ENCODE measurements at regions not wholly inside any gene's neighbourhood (a gene's known extent, or its start where the extent isn't known, plus 50 kb on each side); places are given as distances from the start of the nearest gene placed in this dataset.

GRCh38 chr1:55928576-55928975 lies 650.8 kb downstream of the PLPP3 start:
- DNase-seq: no peak
- TF ChIP-seq POLR2A (IDR thresholded peaks at IDR 0.05; ENCODE audit: low read length) (no peak), GATA1 (IDR thresholded peaks at IDR 0.05; ENCODE audit: low read depth, low read length) (no peak)

- no peak for DNase-seq
- TF ChIP-seq POLR2A (IDR thresholded peaks at IDR 0.05; ENCODE audit: low read length) (no peak), GATA1 (IDR thresholded peaks at IDR 0.05; ENCODE audit: low read depth, low read length) (no peak)
Observed at GRCh38 chr1:55927702-55928290, 651.6 kb downstream of the PLPP3 start.

- DNase-seq: no peak
- TF ChIP-seq POLR2A (IDR thresholded peaks at IDR 0.05; ENCODE audit: low read length) (no peak), GATA1 (IDR thresholded peaks at IDR 0.05; ENCODE audit: low read depth, low read length) (no peak)
Observed at GRCh38 chr1:55926906-55927471, 652.4 kb downstream of the PLPP3 start.

GRCh38 chr1:55916907-55917306 lies 662.5 kb downstream of the PLPP3 start:
- no peak for DNase-seq
- TF ChIP-seq POLR2A (IDR thresholded peaks at IDR 0.05; ENCODE audit: low read length): no peak
- TF ChIP-seq GATA1 (IDR thresholded peaks at IDR 0.05; ENCODE audit: low read depth, low read length): no peak

GRCh38 chr1:55916481-55916880 lies 662.9 kb downstream of the PLPP3 start:
- DNase-seq: no peak

GRCh38 chr1:55913565-55913964 lies 665.8 kb downstream of the PLPP3 start:
- no peak for DNase-seq

More at GRCh38 chr1:55916481-55916880, 662.9 kb downstream of the PLPP3 start:
- TF ChIP-seq POLR2A (IDR thresholded peaks at IDR 0.05; ENCODE audit: low read length) (no peak), GATA1 (IDR thresholded peaks at IDR 0.05; ENCODE audit: low read depth, low read length) (no peak)

GRCh38 chr1:55912438-55912837 lies 666.9 kb downstream of the PLPP3 start:
- TF ChIP-seq POLR2A (IDR thresholded peaks at IDR 0.05; ENCODE audit: low read length) (no peak), GATA1 (IDR thresholded peaks at IDR 0.05; ENCODE audit: low read depth, low read length) (no peak)
- no peak for DNase-seq

More at GRCh38 chr1:55913565-55913964, 665.8 kb downstream of the PLPP3 start:
- TF ChIP-seq GATA1 (IDR thresholded peaks at IDR 0.05; ENCODE audit: low read depth, low read length) (no peak), POLR2A (IDR thresholded peaks at IDR 0.05; ENCODE audit: low read length) (no peak)

GRCh38 chr1:55904541-55904940 lies 674.8 kb downstream of the PLPP3 start:
- TF ChIP-seq GATA1 (IDR thresholded peaks at IDR 0.05; ENCODE audit: low read depth, low read length): no peak
- no peak for TF ChIP-seq POLR2A (IDR thresholded peaks at IDR 0.05; ENCODE audit: low read length)
- no peak for DNase-seq

- no peak for DNase-seq
- TF ChIP-seq POLR2A (IDR thresholded peaks at IDR 0.05; ENCODE audit: low read length): no peak
- no peak for TF ChIP-seq GATA1 (IDR thresholded peaks at IDR 0.05; ENCODE audit: low read depth, low read length)
Observed at GRCh38 chr1:55898181-55898580, 681.2 kb downstream of the PLPP3 start.

- no peak for DNase-seq
- TF ChIP-seq GATA1 (IDR thresholded peaks at IDR 0.05; ENCODE audit: low read depth, low read length) (no peak), POLR2A (IDR thresholded peaks at IDR 0.05; ENCODE audit: low read length) (no peak)
Observed at GRCh38 chr1:55896210-55896609, 681.0 kb upstream of the USP24 start.

GRCh38 chr1:55894521-55894920 lies 679.4 kb upstream of the USP24 start:
- TF ChIP-seq GATA1 (IDR thresholded peaks at IDR 0.05; ENCODE audit: low read depth, low read length): no peak
- no peak for TF ChIP-seq POLR2A (IDR thresholded peaks at IDR 0.05; ENCODE audit: low read length)

GRCh38 chr1:55893155-55893554 lies 678.0 kb upstream of the USP24 start:
- peak; percentile 3 to 31 for DNase-seq

More at GRCh38 chr1:55894521-55894920, 679.4 kb upstream of the USP24 start:
- no peak for DNase-seq

GRCh38 chr1:55888685-55889317 lies 673.6 kb upstream of the USP24 start:
- no peak for TF ChIP-seq POLR2A (IDR thresholded peaks at IDR 0.05; ENCODE audit: low read length)
- no peak for TF ChIP-seq GATA1 (IDR thresholded peaks at IDR 0.05; ENCODE audit: low read depth, low read length)
- no peak for DNase-seq

More at GRCh38 chr1:55893155-55893554, 678.0 kb upstream of the USP24 start:
- no peak for TF ChIP-seq GATA1 (IDR thresholded peaks at IDR 0.05; ENCODE audit: low read depth, low read length)
- TF ChIP-seq POLR2A (IDR thresholded peaks at IDR 0.05; ENCODE audit: low read length): no peak

GRCh38 chr1:55886856-55887712 lies 671.9 kb upstream of the USP24 start:
- DNase-seq: no peak
- TF ChIP-seq GATA1 (IDR thresholded peaks at IDR 0.05; ENCODE audit: low read depth, low read length): no peak
- TF ChIP-seq POLR2A (IDR thresholded peaks at IDR 0.05; ENCODE audit: low read length): no peak

All from erythroblast (primary cell).